CD14-positive monocyte (primary cell): ENCODE measurements at regions not wholly inside any gene's neighbourhood (a gene's known extent, or its start where the extent isn't known, plus 50 kb on each side); places are given as distances from the start of the nearest gene placed in this dataset.

ENCODE experiments used
- DNase-seq, 3 donors: peaks; one replicate each; pipeline ENCODE4 v3.0.0-alpha.2; 2011 to 2022
- H2AFZ ChIP-seq: 2 replicates; pipeline ENCODE4 v1.6.0; 2012; ENCODE audit warnings: mild to moderate bottlenecking, low read depth, low read length, inconsistent platforms; ENCODE audit not compliant: insufficient read depth, poor library complexity, severe bottlenecking
- H3K27ac ChIP-seq, 2 donors: 1 replicate in 1 of 2; 2 replicates in 1 of 2; pipeline ENCODE4 v1.5.1; 2012 to 2013; ENCODE audit warnings: low read length in 2 of 2, control low read depth in 1 of 2, inconsistent platforms in 1 of 2, low read depth in 1 of 2, mild to moderate bottlenecking in 1 of 2
- H3K27me3 ChIP-seq, 2 donors: one replicate each; pipeline versions ENCODE4 v1.6.0 to v1.6.1; 2011 to 2013; ENCODE audit warnings: low read length in 2 of 2; ENCODE audit not compliant: control insufficient read depth in 2 of 2, insufficient read depth in 2 of 2
- H3K36me3 ChIP-seq, 2 donors: replicated peaks in 1 of 2; 1 replicate in 1 of 2; 2 replicates in 1 of 2; pipeline versions ENCODE4 v1.5.1 to v1.6.1; 2012 to 2013; ENCODE audit warnings: low read length in 2 of 2, control low read depth in 1 of 2, inconsistent platforms in 1 of 2, mild to moderate bottlenecking in 1 of 2; ENCODE audit not compliant: insufficient read depth in 2 of 2, control insufficient read depth in 1 of 2
- H3K4me1 ChIP-seq, 2 donors: 1 replicate in 1 of 2; 2 replicates in 1 of 2; pipeline versions ENCODE4 v1.5.1 to v1.6.1; 2012 to 2013; ENCODE audit warnings: low read length in 2 of 2, control low read depth in 1 of 2, inconsistent platforms in 1 of 2, mild to moderate bottlenecking in 1 of 2, moderate library complexity in 1 of 2; ENCODE audit not compliant: insufficient read depth in 2 of 2, control insufficient read depth in 1 of 2
- H3K4me2 ChIP-seq: replicated peaks from 2 replicates; pipeline ENCODE3; 2012; ENCODE audit warnings: low read length, moderate library complexity, mild to moderate bottlenecking; ENCODE audit not compliant: poor library complexity, severe bottlenecking; ENCODE audit errors: extremely low read depth
- H3K4me3 ChIP-seq, 3 experiments: fragments of 200-600 bp in 1 of 3; sonication (generic) in 1 of 3; replicated peaks in 1 of 3; 1 replicate in 2 of 3; 2 replicates in 1 of 3; pipeline ENCODE4 v1.5.1; 2011 to 2013; ENCODE audit warnings: low read length in 3 of 3, mild to moderate bottlenecking in 3 of 3, control low read depth in 2 of 3, low read depth in 2 of 3, inconsistent platforms in 1 of 3, moderate library complexity in 1 of 3
- H3K79me2 ChIP-seq: 2 replicates; pipeline ENCODE4 v1.6.0; 2012; ENCODE audit warnings: mild to moderate bottlenecking, control low read depth, inconsistent platforms, low read length, moderate library complexity; ENCODE audit not compliant: insufficient read depth
- H3K9ac ChIP-seq: 2 replicates; pipeline ENCODE4 v1.6.0; 2017; ENCODE audit warnings: low read length, mild to moderate bottlenecking; ENCODE audit not compliant: insufficient read depth, poor library complexity, severe bottlenecking
- H3K9me3 ChIP-seq, 2 donors: replicated peaks in 1 of 2; 1 replicate in 1 of 2; 2 replicates in 1 of 2; pipeline versions ENCODE4 v1.5.1 to v1.6.1; 2012 to 2013; ENCODE audit warnings: low read length in 2 of 2, control low read depth in 1 of 2; ENCODE audit not compliant: control insufficient read depth in 1 of 2, insufficient read depth in 1 of 2
- H4K20me1 ChIP-seq: 2 replicates; pipeline ENCODE4 v1.6.0; 2012; ENCODE audit warnings: mild to moderate bottlenecking, low read length, control low read depth, moderate library complexity; ENCODE audit not compliant: insufficient read depth
- H3K27ac Mint-ChIP-seq, 7 donors: one replicate each; pipeline ENCODE4 v1.8.0; 2020; ENCODE audit warnings: mild to moderate bottlenecking in 7 of 7, mixed read lengths in 7 of 7, moderate library complexity in 6 of 7, inconsistent platforms in 2 of 7
- H3K27me3 Mint-ChIP-seq, 3 donors: one replicate each; pipeline ENCODE4 v1.8.0; 2021 to 2022; ENCODE audit warnings: low read depth in 3 of 3, mild to moderate bottlenecking in 3 of 3, mixed read lengths in 3 of 3, moderate library complexity in 3 of 3, inconsistent platforms in 1 of 3
- H3K36me3 Mint-ChIP-seq, 2 donors: one replicate each; pipeline ENCODE4 v1.8.0; 2020; ENCODE audit warnings: mixed read lengths in 2 of 2, inconsistent platforms in 1 of 2, mild to moderate bottlenecking in 1 of 2
- H3K4me1 Mint-ChIP-seq: one replicate; pipeline ENCODE4 v1.8.0; 2020; ENCODE audit warnings: mild to moderate bottlenecking, mixed read lengths
- H3K4me3 Mint-ChIP-seq, 2 donors: one replicate each; pipeline ENCODE4 v1.8.0; 2020; ENCODE audit warnings: mild to moderate bottlenecking in 2 of 2, mixed read lengths in 2 of 2, moderate library complexity in 1 of 2
- H3K9me3 Mint-ChIP-seq, 7 donors: one replicate each; pipeline ENCODE4 v1.8.0; 2020 to 2022; ENCODE audit warnings: mixed read lengths in 7 of 7, mild to moderate bottlenecking in 6 of 7, moderate library complexity in 6 of 7, inconsistent platforms in 2 of 7
- WGBS: methylation state at CpG from one replicate; pipeline ENCODE4 v1.1.5; 2013; ENCODE audit warnings: missing lambda C conversion rate; ENCODE audit not compliant: insufficient coverage; 5-methylcytosine and 5-hydroxymethylcytosine counted together
- intact Hi-C, 2 donors: fragments of 100-400 bp; cut with micrococcal nuclease; formaldehyde crosslinking; loops; one replicate each; pipeline versions ENCODE4 v1.15.0 to v1.15.1; 2023
- TF ChIP-seq, protein P1 (sequence below): fragments of 200-600 bp; IDR thresholded peaks from one replicate; pipeline ENCODE4 v1.8.0; 2022; ENCODE audit warnings: antibody characterized with exemption, mild to moderate bottlenecking

GRCh38 chr1:204751883-204752687, 66.5 kb upstream of the LRRN2 start:
- 90% methylated on average over 20 of the region's 24 CpGs for whole genome bisulfite sequencing
- Mint-ChIP-seq H3K4me3 (no peak overlapping the region), H3K36me3 (no peaks in the 10 kb centered on the region), H3K4me1 (no peaks in the 10 kb centered on the region), H3K9me3 (peaks cover 0 to 2% (median 0%) of the 10 kb centered on the region in 7 donors), H3K27ac (no peak overlapping the region), H3K27me3 (peaks cover 8 to 20% (median 8%) of the 10 kb centered on the region in 3 donors)
- no peaks in the 10 kb centered on the region for H3K4me1 ChIP-seq
- no peak overlapping the region for H3K27ac ChIP-seq
- no peak overlapping the region for H3K4me2 ChIP-seq
- no peaks in the 10 kb centered on the region for H4K20me1 ChIP-seq
- no peaks in the 10 kb centered on the region for H3K9me3 ChIP-seq
- H3K79me2 ChIP-seq, result no peaks in the 10 kb centered on the region
- no peak overlapping the region for H3K4me3 ChIP-seq
- no peaks in the 10 kb centered on the region for H3K27me3 ChIP-seq
- DNase-seq, result no peak
- H2AFZ ChIP-seq, result no peak overlapping the region
- H3K9ac ChIP-seq, result no peak overlapping the region
- TF ChIP-seq, protein P1, sequence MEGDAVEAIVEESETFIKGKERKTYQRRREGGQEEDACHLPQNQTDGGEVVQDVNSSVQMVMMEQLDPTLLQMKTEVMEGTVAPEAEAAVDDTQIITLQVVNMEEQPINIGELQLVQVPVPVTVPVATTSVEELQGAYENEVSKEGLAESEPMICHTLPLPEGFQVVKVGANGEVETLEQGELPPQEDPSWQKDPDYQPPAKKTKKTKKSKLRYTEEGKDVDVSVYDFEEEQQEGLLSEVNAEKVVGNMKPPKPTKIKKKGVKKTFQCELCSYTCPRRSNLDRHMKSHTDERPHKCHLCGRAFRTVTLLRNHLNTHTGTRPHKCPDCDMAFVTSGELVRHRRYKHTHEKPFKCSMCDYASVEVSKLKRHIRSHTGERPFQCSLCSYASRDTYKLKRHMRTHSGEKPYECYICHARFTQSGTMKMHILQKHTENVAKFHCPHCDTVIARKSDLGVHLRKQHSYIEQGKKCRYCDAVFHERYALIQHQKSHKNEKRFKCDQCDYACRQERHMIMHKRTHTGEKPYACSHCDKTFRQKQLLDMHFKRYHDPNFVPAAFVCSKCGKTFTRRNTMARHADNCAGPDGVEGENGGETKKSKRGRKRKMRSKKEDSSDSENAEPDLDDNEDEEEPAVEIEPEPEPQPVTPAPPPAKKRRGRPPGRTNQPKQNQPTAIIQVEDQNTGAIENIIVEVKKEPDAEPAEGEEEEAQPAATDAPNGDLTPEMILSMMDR, result no peak
- intact Hi-C loops, result no loop called here
- no peaks in the 10 kb centered on the region for H3K36me3 ChIP-seq

GRCh38 chr1:204752688-204753040, 67.1 kb upstream of the LRRN2 start:
- Mint-ChIP-seq H3K36me3 (no peaks in the 10 kb centered on the region), H3K4me1 (no peaks in the 10 kb centered on the region), H3K9me3 (peaks cover 0 to 2% (median 0%) of the 10 kb centered on the region in 7 donors), H3K4me3 (no peak overlapping the region), H3K27ac (no peak overlapping the region), H3K27me3 (peaks cover 7 to 19% (median 8%) of the 10 kb centered on the region in 3 donors)
- Histone ChIP-seq H3K9ac (no peak overlapping the region), H2AFZ (no peak overlapping the region), H3K36me3 (no peaks in the 10 kb centered on the region), H3K4me1 (no peaks in the 10 kb centered on the region), H3K79me2 (no peaks in the 10 kb centered on the region), H3K27ac (no peak overlapping the region), H3K4me3 (no peak overlapping the region), H3K27me3 (no peaks in the 10 kb centered on the region), H3K9me3 (no peaks in the 10 kb centered on the region), H4K20me1 (no peaks in the 10 kb centered on the region), H3K4me2 (no peak overlapping the region)
- DNase-seq, result no peak
- TF ChIP-seq, protein P1, result no peak
- 91% methylated on average over 6 of the region's 6 CpGs for WGBS
- intact Hi-C loops, result no loop called here
